OCI-LY3 (cell line): ENCODE measurements at regions not wholly inside any gene's neighbourhood (a gene's known extent, or its start where the extent isn't known, plus 50 kb on each side); places are given as distances from the start of the nearest gene placed in this dataset.
"Not testable (repeated sequence)": the region's sequence is repeated elsewhere in the genome, so short reads cannot be mapped to it uniquely, and the experiment has no call there.

Experiments used
- H2AFZ ChIP-seq: fragments of 200-600, 300-600 bp; shearing (Covaris generic); 2 replicates; pipeline ENCODE4 v1.6.0; 2014; ENCODE audit warnings: antibody characterized with exemption, low read depth, low read length
- H3K27ac ChIP-seq: fragments of 200-600, 300-600 bp; sonication (generic); 2 replicates; pipeline ENCODE4 v1.5.1; 2014; ENCODE audit warnings: mild to moderate bottlenecking, low read length, moderate library complexity, mixed read lengths
- H3K27me3 ChIP-seq: fragments of 200-600, 300-600 bp; sonication (generic); 2 replicates; pipeline ENCODE4 v1.6.1; 2014; ENCODE audit warnings: low read depth, low read length, mixed read lengths
- H3K36me3 ChIP-seq: fragments of 200-600, 300-600 bp; sonication (generic); replicated peaks from 2 replicates; pipeline ENCODE3; 2014; ENCODE audit warnings: low read depth, low read length, mixed read lengths
- H3K4me1 ChIP-seq: fragments of 300-600, 200-600 bp; sonication (generic); 2 replicates; pipeline ENCODE4 v1.6.1; 2014; ENCODE audit warnings: low read length, mixed read lengths
- H3K4me2 ChIP-seq: fragments of 200-600, 300-600 bp; sonication (generic); 2 replicates; pipeline ENCODE4 v1.6.1; 2014; ENCODE audit warnings: low read length, mixed read lengths
- H3K4me3 ChIP-seq: fragments of 300-600, 200-600 bp; sonication (generic); 2 replicates; pipeline ENCODE4 v1.5.1; 2014; ENCODE audit warnings: antibody characterized with exemption, mild to moderate bottlenecking, low read length, moderate library complexity
- H3K79me2 ChIP-seq: fragments of 300-600, 200-600 bp; shearing (Covaris generic); 2 replicates; pipeline ENCODE4 v1.6.1; 2014; ENCODE audit warnings: mild to moderate bottlenecking, low read length, mixed read lengths
- H3K9ac ChIP-seq: fragments of 300-600, 200-600 bp; shearing (Covaris generic); 2 replicates; pipeline ENCODE4 v1.6.0; 2014; ENCODE audit warnings: mild to moderate bottlenecking, low read length, moderate library complexity
- H3K9me3 ChIP-seq: fragments of 200-600, 300-600 bp; shearing (Covaris generic); 2 replicates; pipeline ENCODE4 v1.6.1; 2014; ENCODE audit warnings: low read length, mixed read lengths; ENCODE audit not compliant: insufficient read depth
- H4K20me1 ChIP-seq: fragments of 200-600, 300-600 bp; sonication (generic); 2 replicates; pipeline ENCODE4 v1.6.1; 2016; ENCODE audit warnings: low read length, mixed read lengths; ENCODE audit not compliant: insufficient read depth
- EZH2phosphoT487 ChIP-seq: fragments of 200-600 bp; shearing (Covaris generic); IDR thresholded peaks from 2 replicates; pipeline ENCODE4 v1.6.1; 2018; ENCODE audit warnings: antibody characterized with exemption, mixed run types, low read depth
- TF ChIP-seq, protein P1 (sequence below): fragments of 200-600, 300-600 bp; sonication (generic); IDR thresholded peaks from 2 replicates; pipeline ENCODE4 v1.5.1; 2014; ENCODE audit warnings: antibody characterized with exemption, low read length, low read depth

DNA sequence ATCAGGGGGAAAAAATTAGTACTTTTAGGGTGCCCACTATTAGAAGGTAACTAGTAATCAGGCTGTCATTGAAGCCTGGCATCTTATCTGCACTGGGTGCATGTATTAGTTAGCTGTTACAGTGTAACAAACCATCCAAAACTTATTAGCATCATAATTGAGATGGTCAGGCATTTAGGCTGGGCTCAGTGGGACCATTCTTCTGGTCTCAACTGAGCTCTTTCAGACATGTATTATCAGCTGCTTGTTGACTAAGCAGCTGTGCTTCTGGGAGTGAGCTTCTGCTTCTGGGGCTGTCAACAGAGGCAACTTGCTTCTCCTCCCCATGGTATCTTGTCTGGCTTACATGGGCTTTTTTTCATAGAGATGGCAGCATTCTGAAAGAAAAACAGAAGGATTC, 154.0 kb upstream of the ZNF92 start:
- Histone ChIP-seq H3K27me3 (no peaks in the 10 kb centered on the region), H3K4me1 (peaks cover 13% of the 10 kb centered on the region), H3K27ac (no peak overlapping the region), H4K20me1 (no peaks in the 10 kb centered on the region), H3K4me2 (no peak overlapping the region), H2AFZ (no peak overlapping the region), H3K36me3 (no peaks in the 10 kb centered on the region), H3K79me2 (no peaks in the 10 kb centered on the region), H3K9me3 (no peaks in the 10 kb centered on the region), H3K4me3 (no peak overlapping the region), H3K9ac (no peak overlapping the region)
- no peak for TF ChIP-seq EZH2phosphoT487
- TF ChIP-seq, protein P1, sequence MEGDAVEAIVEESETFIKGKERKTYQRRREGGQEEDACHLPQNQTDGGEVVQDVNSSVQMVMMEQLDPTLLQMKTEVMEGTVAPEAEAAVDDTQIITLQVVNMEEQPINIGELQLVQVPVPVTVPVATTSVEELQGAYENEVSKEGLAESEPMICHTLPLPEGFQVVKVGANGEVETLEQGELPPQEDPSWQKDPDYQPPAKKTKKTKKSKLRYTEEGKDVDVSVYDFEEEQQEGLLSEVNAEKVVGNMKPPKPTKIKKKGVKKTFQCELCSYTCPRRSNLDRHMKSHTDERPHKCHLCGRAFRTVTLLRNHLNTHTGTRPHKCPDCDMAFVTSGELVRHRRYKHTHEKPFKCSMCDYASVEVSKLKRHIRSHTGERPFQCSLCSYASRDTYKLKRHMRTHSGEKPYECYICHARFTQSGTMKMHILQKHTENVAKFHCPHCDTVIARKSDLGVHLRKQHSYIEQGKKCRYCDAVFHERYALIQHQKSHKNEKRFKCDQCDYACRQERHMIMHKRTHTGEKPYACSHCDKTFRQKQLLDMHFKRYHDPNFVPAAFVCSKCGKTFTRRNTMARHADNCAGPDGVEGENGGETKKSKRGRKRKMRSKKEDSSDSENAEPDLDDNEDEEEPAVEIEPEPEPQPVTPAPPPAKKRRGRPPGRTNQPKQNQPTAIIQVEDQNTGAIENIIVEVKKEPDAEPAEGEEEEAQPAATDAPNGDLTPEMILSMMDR, result no peak

DNA sequence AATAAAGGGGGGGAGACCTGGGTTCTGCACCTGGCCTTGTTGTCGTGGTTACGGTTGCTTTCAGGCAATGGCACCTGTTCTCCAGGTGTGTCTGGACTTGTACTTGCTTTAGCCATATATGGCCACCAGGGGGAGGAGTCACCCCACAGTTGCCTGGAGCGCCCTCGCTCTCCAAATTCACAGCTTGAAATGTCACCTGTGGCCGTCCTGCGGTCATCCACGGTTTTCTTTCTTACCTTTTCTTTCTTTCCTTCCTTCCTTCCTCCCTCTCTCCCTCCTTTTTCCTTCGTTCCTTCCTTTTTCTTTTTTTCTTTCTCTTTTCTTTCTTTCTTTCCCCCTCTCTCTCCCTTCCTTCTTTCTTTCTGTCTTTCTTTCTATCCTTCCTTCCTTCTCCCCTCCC, 157.2 kb upstream of the ZNF92 start:
- Histone ChIP-seq H3K4me2 (peak overlapping the region; percentile 47; the same call in 1 of the 2 replicates), H3K27ac (no peak overlapping the region), H4K20me1 (no peaks in the 10 kb centered on the region), H3K27me3 (no peaks in the 10 kb centered on the region), H3K9me3 (no peaks in the 10 kb centered on the region), H3K4me1 (peaks cover 6% of the 10 kb centered on the region), H2AFZ (no peak overlapping the region), H3K4me3 (0 out of 2 replicates have a peak overlapping the region, but pooled peaks have one; percentile 14), H3K36me3 (no peaks in the 10 kb centered on the region), H3K9ac (no peak overlapping the region), H3K79me2 (no peaks in the 10 kb centered on the region)
- TF ChIP-seq, protein P1, result peak; percentile 69
- no peak for TF ChIP-seq EZH2phosphoT487

DNA sequence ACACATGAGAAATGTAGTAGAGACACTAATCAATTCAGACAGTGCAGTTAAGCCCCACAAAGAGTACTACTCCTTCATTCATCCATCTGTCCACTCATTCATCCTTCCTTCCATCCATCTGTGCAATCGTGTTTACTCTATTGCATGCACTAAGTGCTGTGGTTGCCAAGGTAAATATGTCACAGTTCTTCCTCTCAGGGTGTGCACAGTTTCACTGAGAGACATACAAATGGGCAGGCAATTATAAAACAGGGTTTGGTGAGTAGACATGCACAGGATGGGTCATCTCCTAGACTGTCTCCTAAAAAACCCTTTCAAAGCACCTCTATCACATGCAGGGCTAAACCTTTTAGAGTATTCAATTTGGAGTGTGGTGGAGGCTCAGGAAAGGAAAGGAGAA, 160.4 kb upstream of the ZNF92 start:
- not testable (repeated sequence) for H3K4me1 ChIP-seq, H3K27ac ChIP-seq, H4K20me1 ChIP-seq, H3K9me3 ChIP-seq, H3K36me3 ChIP-seq, H3K27me3 ChIP-seq, H3K9ac ChIP-seq, H3K4me2 ChIP-seq, H3K79me2 ChIP-seq, H2AFZ ChIP-seq, H3K4me3 ChIP-seq

DNA sequence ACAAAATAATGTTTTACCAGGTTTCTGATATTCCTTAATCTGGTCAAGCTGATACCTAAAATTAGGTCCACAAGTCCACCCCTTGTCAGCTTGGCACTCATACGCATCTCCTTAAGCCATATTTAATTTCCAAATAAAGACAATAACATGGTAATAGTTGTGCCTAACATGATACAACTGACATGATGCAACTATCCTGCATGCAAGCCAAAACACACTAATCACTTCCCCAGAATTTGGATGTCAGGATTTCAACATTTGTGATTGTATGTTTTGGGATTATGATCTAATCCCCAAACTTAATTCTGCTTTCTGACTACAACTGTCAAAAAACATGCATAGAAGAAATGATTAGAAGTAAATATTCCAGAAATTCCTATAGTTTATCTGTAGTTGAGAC, 174.4 kb upstream of the ZNF92 start:
- not testable (repeated sequence) for H3K27me3 ChIP-seq, H3K4me3 ChIP-seq, H3K36me3 ChIP-seq, H3K27ac ChIP-seq, H4K20me1 ChIP-seq, H3K4me1 ChIP-seq, H3K9ac ChIP-seq, H3K4me2 ChIP-seq, H2AFZ ChIP-seq, H3K9me3 ChIP-seq, H3K79me2 ChIP-seq

DNA sequence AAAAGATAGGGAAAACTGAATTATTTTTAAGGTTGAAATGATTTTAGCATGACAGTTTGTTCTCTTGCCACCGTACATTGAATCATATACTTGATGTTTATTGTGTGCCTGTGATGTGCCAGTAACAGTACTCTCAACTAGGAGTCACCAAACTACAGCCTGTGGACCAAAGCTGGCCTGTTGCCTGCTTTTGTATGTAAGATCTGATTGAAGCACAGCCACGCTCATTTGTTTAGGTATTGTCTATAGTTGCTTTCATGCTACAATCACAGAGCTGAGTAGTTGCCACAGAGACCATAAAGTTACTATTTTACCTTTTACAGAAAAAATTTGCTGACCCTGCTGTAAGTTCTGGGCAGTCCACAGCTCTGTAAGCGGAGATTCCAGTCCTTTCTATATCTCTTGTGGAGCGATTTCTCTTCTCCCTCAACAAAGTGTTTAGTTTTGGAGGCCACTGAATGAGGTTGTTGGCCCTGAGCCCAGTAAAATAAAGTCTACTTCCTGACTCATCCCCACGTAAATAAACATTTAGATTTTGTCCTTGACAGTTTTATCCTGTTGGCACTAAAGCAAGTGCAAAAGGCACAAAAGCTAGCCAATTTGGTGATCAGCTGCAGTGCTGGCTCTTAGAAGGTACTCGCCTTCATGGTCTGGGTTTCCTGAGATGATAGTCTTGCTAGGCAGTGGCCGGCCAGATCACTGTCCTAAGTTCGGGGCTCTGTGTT, 180.2 kb upstream of the ZNF92 start:
- H3K27ac ChIP-seq, H2AFZ ChIP-seq, H3K4me1 ChIP-seq, H3K36me3 ChIP-seq, H3K9me3 ChIP-seq, H3K4me2 ChIP-seq, H4K20me1 ChIP-seq, H3K4me3 ChIP-seq, H3K9ac ChIP-seq, H3K27me3 ChIP-seq, H3K79me2 ChIP-seq: not testable (repeated sequence)

DNA sequence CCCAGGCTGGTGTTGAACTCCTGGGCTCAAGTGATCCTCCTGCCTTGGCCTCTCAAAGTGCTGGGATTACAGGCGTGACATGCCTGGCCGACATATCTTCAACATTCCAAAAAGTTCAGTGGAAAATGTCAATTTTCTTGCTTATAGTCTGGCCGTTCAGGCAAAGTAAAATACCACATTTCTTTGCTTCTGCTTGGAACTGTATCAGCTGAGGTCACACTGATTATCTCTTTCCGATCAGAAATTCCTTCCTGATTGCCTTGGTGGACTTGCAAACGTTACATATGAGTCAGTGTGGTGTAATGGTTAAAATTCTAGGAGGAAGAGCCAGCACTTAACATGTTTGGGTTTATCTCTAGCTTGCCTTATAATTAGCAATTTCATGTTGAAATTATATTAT, 170.6 kb upstream of the ERV3-1 start:
- H3K27me3 ChIP-seq, H3K9me3 ChIP-seq, H3K79me2 ChIP-seq, H2AFZ ChIP-seq, H3K9ac ChIP-seq, H3K4me3 ChIP-seq, H3K4me1 ChIP-seq, H3K36me3 ChIP-seq, H4K20me1 ChIP-seq, H3K4me2 ChIP-seq, H3K27ac ChIP-seq: not testable (repeated sequence)

DNA sequence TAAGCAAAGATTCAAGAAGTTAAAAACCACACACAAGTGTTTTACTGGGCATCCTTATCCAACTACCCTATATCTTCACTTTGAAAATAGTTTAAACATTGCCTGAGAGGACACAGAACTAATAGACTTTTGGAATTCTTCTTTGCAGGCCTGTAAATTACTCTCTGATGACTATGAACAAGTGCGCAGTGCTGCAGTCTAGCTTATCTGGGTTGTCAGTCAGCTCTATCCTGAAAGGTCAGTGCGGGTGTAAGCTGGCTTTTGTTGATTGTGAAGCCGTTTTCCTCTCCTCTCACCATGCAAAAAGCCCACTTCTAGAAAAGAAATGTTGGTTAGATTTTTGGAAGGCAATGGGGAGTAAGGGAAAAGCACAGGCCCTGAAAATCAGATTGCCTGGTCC, 143.6 kb upstream of the ERV3-1 start:
- not testable (repeated sequence) for H3K9ac ChIP-seq, H3K27me3 ChIP-seq, H3K36me3 ChIP-seq, H3K79me2 ChIP-seq, H3K9me3 ChIP-seq, H3K4me3 ChIP-seq, H4K20me1 ChIP-seq, H2AFZ ChIP-seq, H3K4me1 ChIP-seq, H3K27ac ChIP-seq, H3K4me2 ChIP-seq

DNA sequence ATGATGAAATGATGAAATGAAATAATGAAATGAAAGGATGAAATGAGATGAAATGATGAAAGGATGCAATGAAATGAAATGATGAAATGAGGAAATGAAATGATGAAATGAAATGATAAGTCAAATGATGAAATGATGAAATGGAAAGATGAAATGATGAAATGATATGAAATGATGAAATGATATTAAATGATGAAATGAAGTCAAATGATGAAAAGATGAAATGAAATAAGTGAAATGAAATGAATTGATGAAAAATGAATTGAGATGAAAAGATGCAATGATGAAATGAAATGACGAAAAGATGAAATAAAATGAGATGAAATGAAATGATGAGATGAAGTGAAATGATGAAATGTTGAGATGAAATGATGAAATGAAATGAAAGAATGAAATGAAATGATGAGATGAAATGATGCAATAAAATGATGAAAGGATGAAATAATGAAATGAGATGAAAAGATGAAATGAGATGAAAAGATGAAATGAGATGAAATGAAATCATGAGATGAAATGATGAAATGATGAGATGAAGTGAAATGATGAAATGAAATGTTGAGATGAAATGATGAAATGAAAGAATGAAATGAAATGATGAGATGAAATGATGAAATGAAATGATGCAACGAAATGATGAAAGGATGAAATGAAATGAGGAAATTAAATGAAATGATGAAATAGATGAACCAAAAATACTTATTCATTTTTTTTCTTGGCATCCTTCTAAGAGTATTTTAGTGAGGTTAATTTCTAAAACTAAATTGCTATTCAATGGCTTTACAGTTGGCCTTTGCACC, 139.8 kb upstream of the ERV3-1 start:
- not testable (repeated sequence) for H3K27ac ChIP-seq, H2AFZ ChIP-seq, H3K4me1 ChIP-seq, H3K9ac ChIP-seq, H3K9me3 ChIP-seq, H3K27me3 ChIP-seq, H3K79me2 ChIP-seq, H4K20me1 ChIP-seq, H3K4me3 ChIP-seq, H3K36me3 ChIP-seq, H3K4me2 ChIP-seq
